Activated CD8-positive, alpha-beta T cell treated with anti-CD3 and anti-CD28 coated beads for 36 hours (primary cell): ENCODE measurements at regions not wholly inside any gene's neighbourhood (a gene's known extent, or its start where the extent isn't known, plus 50 kb on each side); places are given as distances from the start of the nearest gene placed in this dataset.

Experiments used
- ATAC-seq: fragments of 200-7000 bp; cut with Tn5 transposase; one replicate; pipeline ENCODE4 v1.10.0; 2021; ENCODE audit warnings: mild to moderate bottlenecking, moderate library complexity
- CTCF ChIA-PET: fragments of 350-600 bp; sonication (Branson Sonifier 250); formaldehyde crosslinking; loops from one replicate; lab custom pipeline; 2021; ENCODE audit warnings: antibody characterized with exemption; lab: Charles Lee
- POLR2A ChIA-PET: fragments of 350-600 bp; sonication (Branson Sonifier 250); formaldehyde crosslinking; loops from one replicate; lab custom pipeline; 2021; ENCODE audit warnings: antibody characterized with exemption; lab: Charles Lee
- DNase-seq: peaks from one replicate; pipeline ENCODE4 v3.0.0-alpha.2; 2020
- H3K27ac Mint-ChIP-seq: one replicate; pipeline ENCODE4 v1.8.0; 2021; ENCODE audit warnings: mild to moderate bottlenecking, mixed read lengths
- H3K27me3 Mint-ChIP-seq: one replicate; pipeline ENCODE4 v1.8.0; 2021; ENCODE audit warnings: mixed read lengths
- H3K36me3 Mint-ChIP-seq: one replicate; pipeline ENCODE4 v1.8.0; 2021; ENCODE audit warnings: low read depth, mixed read lengths
- H3K4me1 Mint-ChIP-seq: one replicate; pipeline ENCODE4 v1.8.0; 2021; ENCODE audit warnings: low read depth, mixed read lengths
- H3K4me3 Mint-ChIP-seq: one replicate; pipeline ENCODE4 v1.8.0; 2021; ENCODE audit warnings: mild to moderate bottlenecking, moderate library complexity, mixed read lengths
- H3K9me3 Mint-ChIP-seq: one replicate; pipeline ENCODE4 v1.8.0; 2021; ENCODE audit warnings: mixed read lengths
- CTCF ChIP-seq: fragments of 200-600 bp; IDR thresholded peaks from one replicate; pipeline ENCODE4 v1.8.0; 2022; ENCODE audit warnings: antibody characterized with exemption, mild to moderate bottlenecking
- intact Hi-C: fragments of 100-400 bp; cut with micrococcal nuclease; formaldehyde crosslinking; loops from one replicate; pipeline ENCODE4 v1.10.0; 2022

- no peak for DNase-seq
- intact Hi-C loops: no loop called here
- H3K9me3 Mint-ChIP-seq: peaks cover 2% of the 10 kb centered on the region
- H3K27me3 Mint-ChIP-seq: no peaks in the 10 kb centered on the region
- H3K27ac Mint-ChIP-seq: no peak overlapping the region
- no peak for ATAC-seq
- POLR2A ChIA-PET: no interaction called here
- CTCF ChIA-PET: no interaction called here
- TF ChIP-seq CTCF: no peak
- no peaks in the 10 kb centered on the region for H3K4me1 Mint-ChIP-seq
- no peaks in the 10 kb centered on the region for H3K36me3 Mint-ChIP-seq
- H3K4me3 Mint-ChIP-seq: no peak overlapping the region
Measured at GRCh38 chr5:8508231-8508630, 639.3 kb downstream of the MTRR start.

GRCh38 chr5:8516356-8516755, 647.4 kb downstream of the MTRR start:
- Mint-ChIP-seq H3K4me1 (no peaks in the 10 kb centered on the region), H3K27ac (no peak overlapping the region), H3K9me3 (peaks cover 3% of the 10 kb centered on the region), H3K36me3 (no peaks in the 10 kb centered on the region), H3K27me3 (peaks cover 1% of the 10 kb centered on the region), H3K4me3 (no peak overlapping the region)
- ATAC-seq (no peak), DNase-seq (no peak)
- intact Hi-C loops: no loop called here
- ChIA-PET POLR2A (no interaction called here), CTCF (no interaction called here)
- no peak for TF ChIP-seq CTCF

- ChIA-PET POLR2A (no interaction called here), CTCF (no interaction called here)
- Mint-ChIP-seq H3K4me3 (no peak overlapping the region), H3K36me3 (no peaks in the 10 kb centered on the region), H3K9me3 (peaks cover 3% of the 10 kb centered on the region), H3K4me1 (no peaks in the 10 kb centered on the region), H3K27me3 (peaks cover 1% of the 10 kb centered on the region), H3K27ac (no peak overlapping the region)
- TF ChIP-seq CTCF: no peak
- intact Hi-C loops: no loop called here
- ATAC-seq: no peak
- DNase-seq: peak; percentile 4
Measured at GRCh38 chr5:8517456-8517855, 648.5 kb downstream of the MTRR start.

- intact Hi-C loops: no loop called here
- TF ChIP-seq CTCF: no peak
- Mint-ChIP-seq H3K36me3 (no peaks in the 10 kb centered on the region), H3K9me3 (no peaks in the 10 kb centered on the region), H3K4me3 (no peak overlapping the region), H3K27ac (no peak overlapping the region), H3K27me3 (no peaks in the 10 kb centered on the region), H3K4me1 (no peaks in the 10 kb centered on the region)
- DNase-seq (no peak), ATAC-seq (no peak)
- POLR2A ChIA-PET: no interaction called here
- CTCF ChIA-PET: no interaction called here
Measured at GRCh38 chr5:8520917-8521316, 652.0 kb downstream of the MTRR start.

GRCh38 chr5:8521991-8522390, 653.0 kb downstream of the MTRR start:
- ChIA-PET CTCF (no interaction called here), POLR2A (no interaction called here)
- Mint-ChIP-seq H3K36me3 (no peaks in the 10 kb centered on the region), H3K27me3 (no peaks in the 10 kb centered on the region), H3K4me3 (no peak overlapping the region), H3K4me1 (no peaks in the 10 kb centered on the region), H3K9me3 (no peaks in the 10 kb centered on the region), H3K27ac (no peak overlapping the region)
- DNase-seq: no peak
- intact Hi-C loops: no loop called here
- no peak for TF ChIP-seq CTCF
- no peak for ATAC-seq
